HG03280 (cell line): ENCODE measurements at regions not wholly inside any gene's neighbourhood (a gene's known extent, or its start where the extent isn't known, plus 50 kb on each side); places are given as distances from the start of the nearest gene placed in this dataset.
"Not testable (repeated sequence)": the region's sequence is repeated elsewhere in the genome, so short reads cannot be mapped to it uniquely, and the experiment has no call there.

ENCODE experiments used
- ATAC-seq: cut with Tn5 transposase; IDR thresholded peaks from one replicate; pipeline ENCODE4 v1.9.1; 2021; ENCODE audit warnings: mild to moderate bottlenecking, moderate library complexity; ENCODE audit not compliant: unreplicated experiment

DNA sequence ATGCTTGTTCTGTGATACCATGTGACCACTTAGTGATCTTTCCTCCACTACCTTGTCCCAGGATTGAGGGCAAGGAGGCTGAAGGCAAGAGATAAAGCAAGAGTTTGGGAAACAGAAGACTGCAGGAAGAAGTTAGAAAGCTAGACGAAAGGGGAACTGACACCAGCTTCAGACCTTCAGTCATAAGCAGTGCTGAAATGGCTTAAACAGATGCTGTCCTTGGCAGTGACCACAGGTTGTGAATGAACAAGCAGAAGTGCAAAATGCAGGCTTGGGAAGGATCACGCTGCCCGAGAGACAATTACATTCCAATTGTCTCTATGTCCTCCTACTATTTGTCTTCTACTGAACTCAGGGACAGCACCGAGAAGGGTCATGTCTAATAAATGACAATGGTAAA is 704.9 kb upstream of the AUTS2 start:
- ATAC-seq = no peak

- ATAC-seq = not testable (repeated sequence)
Observed at GRCh38 chr7:68899156-68899555, 699.1 kb upstream of the AUTS2 start.

- ATAC-seq = no peak
Observed at GRCh38 chr7:68900096-68900495, 698.2 kb upstream of the AUTS2 start.

DNA sequence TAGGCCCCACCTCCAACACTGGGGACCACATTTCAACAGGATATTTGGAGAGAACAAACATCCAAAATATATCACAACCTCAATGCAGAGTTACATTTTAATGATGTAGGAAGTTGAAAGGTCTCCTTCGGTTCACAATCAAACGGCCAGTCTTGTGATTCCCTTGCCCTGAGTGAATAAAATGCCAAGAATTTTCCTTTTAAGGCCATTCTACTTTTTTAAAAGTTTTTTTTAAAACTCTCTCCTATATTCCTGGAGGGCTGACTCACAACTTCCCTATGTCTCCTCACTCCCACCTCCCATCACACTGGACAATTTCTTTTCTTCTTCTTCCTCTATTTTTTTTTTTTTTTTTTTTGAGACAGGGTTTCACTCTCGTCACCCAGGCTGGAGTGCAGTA is 693.6 kb upstream of the AUTS2 start:
- no peak for ATAC-seq

GRCh38 chr7:68911754-68912153 is 686.5 kb upstream of the AUTS2 start:
- ATAC-seq = no peak

GRCh38 chr7:68914006-68914405 is 684.3 kb upstream of the AUTS2 start:
- ATAC-seq = no peak

- ATAC-seq = no peak
Observed at GRCh38 chr7:68917041-68917651, 681.1 kb upstream of the AUTS2 start.

- ATAC-seq = no peak
Observed at GRCh38 chr7:68918621-68919020, 679.7 kb upstream of the AUTS2 start.

- ATAC-seq = no peak
Observed at GRCh38 chr7:68922850-68923249, 675.4 kb upstream of the AUTS2 start.

- ATAC-seq = no peak
Observed at GRCh38 chr7:68925241-68925640, 673.0 kb upstream of the AUTS2 start.

- ATAC-seq = no peak
Observed at GRCh38 chr7:68929781-68930261, 668.5 kb upstream of the AUTS2 start.

DNA sequence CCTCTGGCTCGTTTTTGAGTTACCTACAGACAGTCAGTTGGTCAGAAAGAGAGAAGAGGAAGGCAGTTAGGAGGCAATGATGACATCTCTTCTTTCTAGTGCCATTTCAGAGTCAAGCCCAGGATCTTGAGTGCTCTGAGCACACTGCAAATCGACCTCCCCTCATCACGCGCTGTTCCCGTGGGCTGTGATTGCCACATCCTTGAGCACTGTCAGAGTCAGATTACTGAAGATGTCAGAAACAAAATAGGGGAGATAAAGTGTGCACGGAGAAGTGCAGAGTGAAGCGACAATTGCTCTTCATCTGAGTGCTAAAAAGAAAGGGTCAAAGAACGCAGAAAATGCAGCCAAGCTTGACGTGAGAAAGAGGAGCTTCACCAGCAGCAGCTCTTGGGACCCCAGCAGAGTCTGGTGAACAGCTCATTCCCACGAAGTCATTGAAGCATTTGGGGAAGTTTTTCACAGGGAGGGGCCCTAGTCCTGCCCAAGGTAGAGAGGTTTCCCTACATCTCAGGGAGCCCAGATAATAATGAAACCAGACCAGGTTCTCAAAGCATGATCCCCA is 661.7 kb upstream of the AUTS2 start:
- no peak for ATAC-seq

DNA sequence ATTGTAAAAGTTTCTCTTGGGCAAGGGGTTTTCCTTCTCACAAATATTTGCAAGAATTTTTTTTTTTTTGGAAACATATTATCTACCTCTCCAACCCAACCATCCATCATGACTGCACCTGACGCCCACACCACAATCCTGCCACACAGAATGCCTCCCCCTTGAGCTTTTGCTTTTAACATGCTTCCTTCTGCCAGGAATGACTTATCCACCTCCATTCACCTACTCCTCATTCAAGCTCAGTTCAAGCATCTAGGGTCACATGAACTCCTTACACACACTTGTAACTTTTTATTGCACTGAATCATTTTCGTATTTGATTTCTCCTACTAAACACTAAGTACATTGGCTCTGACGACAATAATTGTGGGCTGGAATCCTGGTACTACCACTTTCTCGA is 660.1 kb upstream of the AUTS2 start:
- no peak for ATAC-seq

GRCh38 chr7:68943786-68944185 is 654.5 kb upstream of the AUTS2 start:
- no peak for ATAC-seq

GRCh38 chr7:68955656-68956055 is 642.6 kb upstream of the AUTS2 start:
- no peak for ATAC-seq

GRCh38 chr7:68958571-68958970 is 639.7 kb upstream of the AUTS2 start:
- ATAC-seq = no peak

- ATAC-seq = no peak
Observed at GRCh38 chr7:68963552-68963951, 634.7 kb upstream of the AUTS2 start.

DNA sequence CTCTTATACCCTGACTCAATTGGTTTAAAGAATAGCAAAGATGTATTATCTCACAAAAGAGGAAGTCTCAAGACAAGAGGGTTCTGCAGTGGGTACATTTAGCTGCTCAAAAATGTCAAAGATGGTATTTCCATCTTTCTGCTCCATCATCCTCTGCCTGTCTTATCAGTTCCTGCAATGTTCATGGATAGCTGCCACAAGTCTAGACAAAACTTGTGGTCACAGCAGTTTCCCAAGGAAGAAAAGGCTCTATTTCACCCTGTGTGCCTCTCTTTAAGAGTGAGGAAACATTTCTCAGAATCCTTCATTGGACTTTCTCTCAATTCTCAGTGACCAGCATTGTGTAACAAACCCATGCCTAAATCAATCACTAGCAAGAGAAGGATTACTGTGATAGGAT is 634.2 kb upstream of the AUTS2 start:
- no peak for ATAC-seq

DNA sequence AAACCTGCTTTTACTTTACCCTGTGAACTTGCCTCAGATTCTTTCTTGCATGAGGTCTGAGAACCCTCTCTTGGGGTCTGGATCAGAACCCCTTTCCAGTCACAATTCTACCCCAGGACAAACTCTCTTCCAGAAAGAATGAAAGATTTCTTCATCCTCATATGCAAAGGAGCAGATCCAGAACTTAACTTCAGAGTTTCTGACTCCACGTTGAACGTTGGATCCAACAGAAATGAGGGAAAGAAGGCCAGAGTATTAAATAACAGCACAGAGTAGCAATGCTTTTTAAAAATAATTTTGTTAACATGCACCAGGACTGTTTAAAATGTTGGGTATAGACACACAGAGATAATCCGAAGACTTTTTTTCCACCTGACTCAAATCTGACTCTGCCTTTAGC is 632.9 kb upstream of the AUTS2 start:
- ATAC-seq = no peak

DNA sequence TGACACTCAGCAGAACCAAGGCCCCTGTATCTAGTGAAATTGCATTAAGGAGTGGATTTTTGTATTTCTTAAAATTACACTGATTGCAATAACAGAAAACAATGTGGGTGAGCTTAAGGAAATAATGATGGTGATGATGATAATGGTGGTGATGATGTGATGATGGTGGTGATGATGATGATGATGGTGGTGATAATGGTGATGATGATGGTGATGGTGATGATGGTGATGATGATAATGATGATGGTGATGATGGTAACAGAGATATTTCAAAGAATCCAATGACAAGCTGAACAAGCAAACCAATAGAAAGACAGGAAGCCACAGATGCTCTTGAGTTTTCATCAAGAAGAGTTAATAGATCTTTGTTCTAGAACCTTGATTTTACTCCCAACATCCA is 630.7 kb upstream of the AUTS2 start:
- no peak for ATAC-seq

DNA sequence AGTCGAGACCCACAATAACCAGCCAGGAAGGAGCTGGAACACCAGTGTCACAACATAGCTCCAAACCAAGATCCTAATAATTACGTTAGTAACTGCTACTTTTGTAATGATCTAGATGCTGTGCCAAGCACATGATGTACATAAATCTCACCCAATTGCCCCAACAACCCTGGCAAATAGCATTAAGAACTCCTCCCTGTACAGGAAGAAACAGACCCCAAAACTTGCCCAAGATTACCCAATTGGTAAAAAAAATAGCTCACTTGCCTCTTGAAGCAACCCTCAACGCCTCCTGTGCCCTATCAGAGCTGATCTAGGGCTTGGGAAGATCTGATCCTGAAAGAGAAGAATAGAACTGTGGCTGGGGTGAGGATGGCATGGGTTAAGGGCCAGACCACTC is 628.7 kb upstream of the AUTS2 start:
- ATAC-seq = no peak

DNA sequence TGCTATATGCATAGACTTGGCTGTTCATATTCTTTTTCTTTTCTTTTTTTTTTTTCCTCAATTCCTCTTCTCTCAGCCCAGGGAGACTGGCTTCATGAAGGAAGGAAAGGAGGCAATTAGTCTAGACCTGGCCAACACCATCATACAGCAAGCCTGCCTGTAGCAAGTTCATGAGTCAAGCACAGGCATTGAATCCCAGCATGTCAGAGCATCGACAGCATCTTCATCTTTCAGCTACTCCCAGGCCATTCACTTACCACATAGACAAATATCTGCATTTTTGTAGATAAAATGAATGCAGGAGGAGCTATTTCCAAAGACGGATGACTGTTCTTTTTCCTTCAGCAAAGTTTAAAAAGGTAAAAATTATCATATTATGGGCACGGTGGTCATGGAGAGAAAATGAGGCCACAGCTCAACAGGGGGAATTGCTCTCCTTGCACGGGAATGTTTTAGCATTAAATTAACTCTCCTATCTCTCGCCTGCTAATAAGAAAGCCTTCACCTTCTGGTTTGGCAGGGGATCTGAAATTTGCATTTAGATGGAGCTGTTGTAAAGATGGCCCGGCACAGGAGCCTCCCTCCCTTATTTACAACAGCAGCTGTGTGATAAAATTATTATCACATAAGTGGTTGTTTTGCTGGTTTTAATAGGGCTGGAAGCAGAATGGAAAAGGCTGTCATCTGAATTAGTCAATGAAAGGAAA is 626.5 kb upstream of the AUTS2 start:
- ATAC-seq = no peak
